Neural progenitor cell (in vitro differentiated cells): ENCODE measurements at regions not wholly inside any gene's neighbourhood (a gene's known extent, or its start where the extent isn't known, plus 50 kb on each side); places are given as distances from the start of the nearest gene placed in this dataset.
"Not testable (repeated sequence)": the region's sequence is repeated elsewhere in the genome, so short reads cannot be mapped to it uniquely, and the experiment has no call there.

Source experiments
- DNase-seq: peaks from one replicate; pipeline ENCODE4 v3.0.0-alpha.2; 2016; ENCODE audit warnings: low spot score
- H2AFZ ChIP-seq: fragments of 200-600 bp; sonication (generic); replicated peaks from 2 replicates; pipeline ENCODE4 v1.6.1; 2016; ENCODE audit warnings: antibody characterized with exemption
- H3F3A ChIP-seq: fragments of 200-600 bp; sonication (generic); 2 replicates; pipeline ENCODE4 v1.6.1; 2016; ENCODE audit warnings: antibody characterized with exemption, low read depth
- H3K27ac ChIP-seq: fragments of 200-600 bp; sonication (generic); 2 replicates; pipeline ENCODE4 v1.5.1; 2016; ENCODE audit warnings: mild to moderate bottlenecking
- H3K27me3 ChIP-seq: fragments of 200-600 bp; sonication (generic); 2 replicates; pipeline ENCODE4 v1.6.1; 2016; ENCODE audit warnings: mild to moderate bottlenecking, moderate library complexity
- H3K36me3 ChIP-seq: fragments of 200-600 bp; sonication (generic); 2 replicates; pipeline ENCODE4 v1.5.1; 2016
- H3K4me1 ChIP-seq: fragments of 200-600 bp; sonication (generic); 2 replicates; pipeline ENCODE4 v1.6.1; 2016; ENCODE audit warnings: mixed run types
- H3K4me2 ChIP-seq: fragments of 200-600 bp; sonication (generic); 2 replicates; pipeline ENCODE4 v1.6.1; 2016
- H3K4me3 ChIP-seq: fragments of 200-600 bp; sonication (generic); 2 replicates; pipeline ENCODE4 v1.5.1; 2016
- H3K79me2 ChIP-seq: fragments of 200-600 bp; sonication (generic); 2 replicates; pipeline ENCODE4 v1.6.1; 2016; ENCODE audit warnings: low read depth
- H3K9ac ChIP-seq: fragments of 200-600 bp; sonication (generic); 2 replicates; pipeline ENCODE4 v1.6.1; 2016
- H3K9me3 ChIP-seq: fragments of 200-600 bp; sonication (generic); 2 replicates; pipeline ENCODE4 v1.5.1; 2016; ENCODE audit warnings: low read depth
- H4K20me1 ChIP-seq: fragments of 200-600 bp; sonication (generic); 2 replicates; pipeline ENCODE4 v1.6.1; 2016; ENCODE audit warnings: low read depth
- H3K27ac Mint-ChIP-seq: 3 replicates; pipeline ENCODE4 v1.8.0; 2021; ENCODE audit warnings: mixed read lengths
- H3K27me3 Mint-ChIP-seq: 2 replicates; pipeline ENCODE4 v1.8.0; 2022; ENCODE audit warnings: low read depth, mild to moderate bottlenecking, inconsistent platforms, moderate library complexity, mixed read lengths; ENCODE audit not compliant: insufficient read depth
- H3K36me3 Mint-ChIP-seq: 3 replicates; pipeline ENCODE4 v1.8.0; 2021; ENCODE audit warnings: mixed read lengths
- H3K4me1 Mint-ChIP-seq: 3 replicates; pipeline ENCODE4 v1.8.0; 2021; ENCODE audit warnings: mixed read lengths
- H3K4me3 Mint-ChIP-seq: 3 replicates; pipeline ENCODE4 v1.8.0; 2021; ENCODE audit warnings: mild to moderate bottlenecking, moderate library complexity, mixed read lengths
- H3K9me3 Mint-ChIP-seq: 3 replicates; pipeline ENCODE4 v1.8.0; 2020; ENCODE audit warnings: mixed read lengths
- CTCF ChIP-seq: fragments of 200-600 bp; sonication (generic); IDR thresholded peaks from 2 replicates; pipeline ENCODE4 v1.5.1; 2017; ENCODE audit warnings: antibody characterized with exemption, mild to moderate bottlenecking
- EZH2 ChIP-seq: fragments of 200-600 bp; sonication (generic); IDR thresholded peaks from 2 replicates; pipeline ENCODE4 v1.6.1; 2017; ENCODE audit warnings: antibody characterized with exemption, mild to moderate bottlenecking, moderate library complexity
- EZH2phosphoT487 ChIP-seq: fragments of 200-600 bp; sonication (generic); IDR thresholded peaks from 2 replicates; pipeline ENCODE4 v1.6.1; 2017; ENCODE audit warnings: antibody characterized with exemption

- no peak overlapping the region for H3K9ac ChIP-seq
- no peak overlapping the region for H3K27ac Mint-ChIP-seq
- DNase-seq = no peak
- peaks cover 4% of the 10 kb centered on the region for H3K4me1 ChIP-seq
- H3K27ac ChIP-seq = no peak overlapping the region
- peaks cover 8% of the 10 kb centered on the region for H3K4me1 Mint-ChIP-seq
- H3K27me3 ChIP-seq = no peaks in the 10 kb centered on the region
- H3K9me3 Mint-ChIP-seq = no peaks in the 10 kb centered on the region
- no peaks in the 10 kb centered on the region for H3K36me3 ChIP-seq
- no peaks in the 10 kb centered on the region for H3F3A ChIP-seq
- H3K9me3 ChIP-seq = no peaks in the 10 kb centered on the region
- no peak overlapping the region for H3K4me2 ChIP-seq
- peaks cover 2% of the 10 kb centered on the region for H3K27me3 Mint-ChIP-seq
- no peak overlapping the region for H3K4me3 Mint-ChIP-seq
- TF ChIP-seq EZH2phosphoT487 (no peak), CTCF (no peak), EZH2 (no peak)
- H4K20me1 ChIP-seq = no peaks in the 10 kb centered on the region
- no peaks in the 10 kb centered on the region for H3K79me2 ChIP-seq
- no peaks in the 10 kb centered on the region for H3K36me3 Mint-ChIP-seq
- no peak overlapping the region for H3K4me3 ChIP-seq
- peak overlapping the region; percentile 40 for H2AFZ ChIP-seq
These were observed 250.8 kb upstream of the ZEB2 start for GRCh38 chr2:144770616-144771230.

GRCh38 chr2:144760939-144761338 lies 241.0 kb upstream of the ZEB2 start:
- not testable (repeated sequence) for H3K27me3 Mint-ChIP-seq, H3K9ac ChIP-seq, H3K36me3 Mint-ChIP-seq, H3K27me3 ChIP-seq, H3K4me2 ChIP-seq, H3K4me1 Mint-ChIP-seq, H3K9me3 Mint-ChIP-seq, H3K4me3 Mint-ChIP-seq, H3K27ac Mint-ChIP-seq, DNase-seq, H3K4me3 ChIP-seq, H3F3A ChIP-seq, H3K9me3 ChIP-seq, H3K27ac ChIP-seq, H3K4me1 ChIP-seq, H2AFZ ChIP-seq, H4K20me1 ChIP-seq, H3K36me3 ChIP-seq, H3K79me2 ChIP-seq

- no peaks in the 10 kb centered on the region for H3K36me3 Mint-ChIP-seq
- no peaks in the 10 kb centered on the region for H3K4me1 Mint-ChIP-seq
- Histone ChIP-seq H3K4me1 (no peaks in the 10 kb centered on the region), H3K27me3 (no peaks in the 10 kb centered on the region), H2AFZ (no peak overlapping the region), H3K4me2 (no peak overlapping the region), H3K79me2 (no peaks in the 10 kb centered on the region), H3K9ac (no peak overlapping the region), H3K4me3 (no peak overlapping the region), H3K9me3 (no peaks in the 10 kb centered on the region), H3F3A (no peaks in the 10 kb centered on the region), H3K36me3 (no peaks in the 10 kb centered on the region), H3K27ac (no peak overlapping the region), H4K20me1 (no peaks in the 10 kb centered on the region)
- H3K4me3 Mint-ChIP-seq = no peak overlapping the region
- H3K27ac Mint-ChIP-seq = no peak overlapping the region
- peaks cover 4% of the 10 kb centered on the region for H3K27me3 Mint-ChIP-seq
- TF ChIP-seq EZH2 = no peak
- no peak for TF ChIP-seq EZH2phosphoT487
- TF ChIP-seq CTCF = no peak
- no peaks in the 10 kb centered on the region for H3K9me3 Mint-ChIP-seq
- no peak for DNase-seq
These were observed 239.8 kb upstream of the ZEB2 start for GRCh38 chr2:144759746-144760145.

- not testable (repeated sequence) for H3K9ac ChIP-seq, H3K4me2 ChIP-seq, H3K4me1 Mint-ChIP-seq, H3K4me1 ChIP-seq, H3K27me3 ChIP-seq, H3K4me3 Mint-ChIP-seq, H3K9me3 ChIP-seq, DNase-seq, H4K20me1 ChIP-seq, H2AFZ ChIP-seq, H3K36me3 Mint-ChIP-seq, H3K36me3 ChIP-seq, H3F3A ChIP-seq, H3K27ac ChIP-seq, H3K27me3 Mint-ChIP-seq, H3K27ac Mint-ChIP-seq, H3K79me2 ChIP-seq, H3K9me3 Mint-ChIP-seq, H3K4me3 ChIP-seq
These were observed 238.3 kb upstream of the ZEB2 start for GRCh38 chr2:144758196-144758595.
